ENCODE measurements at regions not wholly inside any gene's neighbourhood (a gene's known extent, or its start where the extent isn't known, plus 50 kb on each side); places are given as distances from the start of the nearest gene placed in this dataset.

- TF ChIP-seq CTCF (IDR thresholded peaks at IDR 0.05) (no peak), POLR2A (IDR thresholded peaks at IDR 0.05) (no peak), POLR2AphosphoS5 (IDR thresholded peaks at IDR 0.05) (no peak)
Observed at GRCh38 chr6:16912756-16913155, 151.5 kb upstream of the ATXN1 start.
